ENCODE measurements at regions not wholly inside any gene's neighbourhood (a gene's known extent, or its start where the extent isn't known, plus 50 kb on each side); places are given as distances from the start of the nearest gene placed in this dataset.
"Not testable (repeated sequence)": the region's sequence is repeated elsewhere in the genome, so short reads cannot be mapped to it uniquely, and the experiment has no call there.

DNA sequence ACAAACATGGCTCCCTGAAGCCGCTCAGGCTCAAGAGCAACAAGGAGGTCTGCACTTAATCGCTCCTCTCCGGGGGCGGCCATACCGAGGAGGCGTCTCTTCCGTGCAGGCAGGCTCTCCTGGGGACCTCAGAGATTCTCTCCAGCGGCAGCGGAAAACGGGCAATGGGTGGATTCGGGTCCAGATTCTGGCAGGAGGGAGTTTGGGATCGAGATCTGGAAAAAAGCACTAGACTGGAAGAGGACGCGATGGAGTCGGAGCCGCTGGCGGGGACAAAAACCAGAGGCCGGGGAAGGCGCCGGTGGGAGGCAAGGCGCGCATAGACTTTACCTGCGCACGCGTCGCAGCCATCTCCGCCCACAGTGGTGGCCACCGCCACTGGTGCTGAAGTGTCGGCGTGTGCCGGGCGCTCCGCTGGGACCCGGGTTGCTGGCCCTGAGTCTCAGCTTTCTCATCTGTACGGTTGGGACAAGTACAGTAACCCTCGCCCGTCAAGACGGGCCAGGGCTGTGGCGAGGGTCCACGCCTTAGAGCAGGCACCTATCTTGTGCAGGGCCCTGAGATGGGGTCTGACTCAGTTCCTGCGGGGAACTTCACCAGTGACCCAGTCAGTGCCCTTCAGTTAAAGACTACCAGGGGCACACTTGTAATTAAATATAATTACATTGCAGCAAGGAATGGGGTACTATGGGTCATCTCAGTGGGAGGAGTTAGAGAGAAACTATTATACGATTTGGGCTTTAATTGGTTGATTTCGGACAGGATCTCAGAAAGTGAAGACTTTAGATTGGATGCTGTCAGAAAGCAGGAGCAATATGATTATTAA lies 454.1 kb downstream of the SPATA31A1 start:
- not testable (repeated sequence) for TF ChIP-seq EZH2 (IDR thresholded peaks at IDR 0.05; ENCODE audit: insufficient read depth, poor library complexity, severe bottlenecking); EZH2phosphoT487 (IDR thresholded peaks at IDR 0.05; ENCODE audit: insufficient read depth, low read depth)
